ENCODE measurements at regions not wholly inside any gene's neighbourhood (a gene's known extent, or its start where the extent isn't known, plus 50 kb on each side); places are given as distances from the start of the nearest gene placed in this dataset.

DNA sequence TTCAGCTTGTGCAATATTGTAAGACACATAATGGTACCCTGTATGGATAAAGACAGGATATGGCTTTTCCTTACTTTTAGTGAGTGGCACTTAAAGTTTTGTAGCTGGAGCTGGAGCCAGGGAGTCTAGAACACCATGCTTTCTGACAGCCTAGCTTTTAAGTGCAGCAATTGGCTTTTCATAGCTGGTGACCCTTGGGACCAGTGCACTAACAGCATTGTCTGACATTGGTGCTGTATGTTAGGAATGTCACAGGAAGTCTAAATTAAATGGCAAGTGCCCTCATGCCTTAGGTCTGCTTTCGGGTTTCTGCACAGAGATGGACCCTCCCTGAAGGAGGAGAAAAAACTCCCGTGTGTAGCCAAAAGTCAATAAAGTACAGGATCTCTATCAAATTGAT is 628.2 kb downstream of the NR2F2 start:
- no peak for FAIRE-seq
- no peaks in the 10 kb centered on the region for H3K9me1 ChIP-seq (replicated peaks; ENCODE audit: control insufficient read depth, extremely low read depth, insufficient read depth, low read length)
- H3K27me3 ChIP-seq (ENCODE audit: control insufficient read depth in 2 of 2, insufficient read depth in 2 of 2, low read length in 2 of 2): peaks cover 0 to 7% of the 10 kb centered on the region in 2 experiments
- dilution Hi-C loops (cut with MboI; ENCODE audit: extremely low pct_ligation_motif_present, low sequenced_read_pairs): no loop called here
- no peaks in the 10 kb centered on the region for H3K9me3 ChIP-seq (replicated peaks; ENCODE audit: control insufficient read depth, insufficient read depth, low read length)
- ChIA-PET POLR2A (no interaction called here), CTCF (interaction anchor here (0.8 to 1.1 kb wide), 2 partner anchors 17 to 44 kb away, joined by 3 read pairs; no protein-coding TSS in a partner anchor)
- H3K4me1 ChIP-seq (ENCODE audit: control insufficient read depth, extremely low read depth, insufficient read depth, low read length): no peaks in the 10 kb centered on the region
- no TSS peak for BruUV-seq (replicated peaks)
- H3K27ac ChIP-seq (ENCODE audit: insufficient read depth, low read depth, low read length): no peak overlapping the region
- H3K4me2 ChIP-seq (ENCODE audit: insufficient read depth, low read length): no peak overlapping the region
- no peaks in the 10 kb centered on the region for H3K36me3 ChIP-seq (ENCODE audit: control insufficient read depth in 2 of 2, extremely low read depth in 1 of 2, insufficient read depth in 2 of 2, low read length in 2 of 2)
- no peak overlapping the region for H2AFZ ChIP-seq (ENCODE audit: low read depth, low read length)
- intact Hi-C loops (cut with micrococcal nuclease): no loop called here
- H4K20me1 ChIP-seq (replicated peaks; ENCODE audit: control insufficient read depth, extremely low read depth, insufficient read depth, low read length): no peaks in the 10 kb centered on the region
- DNase-seq (ENCODE audit: low read depth, low spot score): no peak
- no peaks in the 10 kb centered on the region for H3K79me2 ChIP-seq (ENCODE audit: control insufficient read depth, insufficient read depth, low read length)
- no peak overlapping the region for H3K9ac ChIP-seq (replicated peaks; ENCODE audit: extremely low read depth, insufficient read depth, low read length)
- no peak overlapping the region for H3K4me3 ChIP-seq (replicated peaks in 1 of 3; ENCODE audit: insufficient read depth in 1 of 3, low read depth in 1 of 3, low read length in 3 of 3)
- TF ChIP-seq EZH2 (IDR thresholded peaks at IDR 0.05; ENCODE audit: borderline replicate concordance, low read depth, low read length, severe bottlenecking) (no peak), POLR2A (IDR thresholded peaks at IDR 0.05; ENCODE audit: low read depth, low read length) (no peak), CTCF (IDR thresholded peaks at IDR 0.05; ENCODE audit: extremely low read depth in 1 of 2, insufficient read depth in 1 of 2, low read depth in 1 of 2, low read length in 2 of 2) (no peak), JUN (IDR thresholded peaks at IDR 0.05; ENCODE audit: borderline replicate concordance, insufficient read depth, insufficient read length, low read depth) (no peak), FOS (IDR thresholded peaks at IDR 0.05; ENCODE audit: borderline replicate concordance, insufficient read depth, low read length) (no peak), MYC (IDR thresholded peaks at IDR 0.05; ENCODE audit: low read depth, low read length) (no peak)

- TF ChIP-seq POLR2AphosphoS5 (IDR thresholded peaks at IDR 0.05; ENCODE audit: insufficient read depth, low read depth, low read length) (no peak), FOS (IDR thresholded peaks at IDR 0.05; ENCODE audit: borderline replicate concordance, insufficient read depth, low read length) (no peak), GATA2 (IDR thresholded peaks at IDR 0.05; ENCODE audit: insufficient read depth, insufficient read length, low read depth, low read length) (no peak), EZH2 (IDR thresholded peaks at IDR 0.05; ENCODE audit: borderline replicate concordance, low read depth, low read length, severe bottlenecking) (no peak), POLR2A (IDR thresholded peaks at IDR 0.05; ENCODE audit: low read depth, low read length) (no peak), CTCF (IDR thresholded peaks at IDR 0.05; ENCODE audit: extremely low read depth in 1 of 2, insufficient read depth in 1 of 2, low read depth in 1 of 2, low read length in 2 of 2) (no peak), JUN (IDR thresholded peaks at IDR 0.05; ENCODE audit: borderline replicate concordance, insufficient read depth, insufficient read length, low read depth) (no peak), MYC (IDR thresholded peaks at IDR 0.05; ENCODE audit: low read depth, low read length) (no peak)
- TF ChIP-seq, protein P1, sequence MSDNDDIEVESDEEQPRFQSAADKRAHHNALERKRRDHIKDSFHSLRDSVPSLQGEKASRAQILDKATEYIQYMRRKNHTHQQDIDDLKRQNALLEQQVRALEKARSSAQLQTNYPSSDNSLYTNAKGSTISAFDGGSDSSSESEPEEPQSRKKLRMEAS (IDR thresholded peaks at IDR 0.05; ENCODE audit: insufficient read depth, insufficient read length): no peak
- BruUV-seq (replicated peaks): no TSS peak
- Histone ChIP-seq H3K4me3 (replicated peaks in 1 of 3; ENCODE audit: insufficient read depth in 1 of 3, low read depth in 1 of 3, low read length in 3 of 3) (no peak overlapping the region), H3K27ac (ENCODE audit: insufficient read depth, low read depth, low read length) (no peak overlapping the region), H3K79me2 (ENCODE audit: control insufficient read depth, insufficient read depth, low read length) (no peaks in the 10 kb centered on the region), H3K36me3 (ENCODE audit: control insufficient read depth in 2 of 2, extremely low read depth in 1 of 2, insufficient read depth in 2 of 2, low read length in 2 of 2) (no peaks in the 10 kb centered on the region), H3K9me3 (replicated peaks; ENCODE audit: control insufficient read depth, insufficient read depth, low read length) (no peaks in the 10 kb centered on the region), H4K20me1 (replicated peaks; ENCODE audit: control insufficient read depth, extremely low read depth, insufficient read depth, low read length) (no peaks in the 10 kb centered on the region), H3K4me1 (ENCODE audit: control insufficient read depth, extremely low read depth, insufficient read depth, low read length) (no peaks in the 10 kb centered on the region), H3K27me3 (ENCODE audit: control insufficient read depth in 2 of 2, insufficient read depth in 2 of 2, low read length in 2 of 2) (peaks cover 0 to 7% of the 10 kb centered on the region in 2 experiments), H3K4me2 (ENCODE audit: insufficient read depth, low read length) (no peak overlapping the region), H2AFZ (ENCODE audit: low read depth, low read length) (no peak overlapping the region), H3K9ac (replicated peaks; ENCODE audit: extremely low read depth, insufficient read depth, low read length) (no peak overlapping the region), H3K9me1 (replicated peaks; ENCODE audit: control insufficient read depth, extremely low read depth, insufficient read depth, low read length) (no peaks in the 10 kb centered on the region)
- ChIA-PET POLR2A (no interaction called here), CTCF (no interaction called here)
- dilution Hi-C loops (cut with MboI; ENCODE audit: extremely low pct_ligation_motif_present, low sequenced_read_pairs) (no loop called here), intact Hi-C loops (cut with micrococcal nuclease) (no loop called here)
- FAIRE-seq (no peak), DNase-seq (ENCODE audit: low read depth, low spot score) (no peak)
Observed at GRCh38 chr15:96959501-96959900, 629.0 kb downstream of the NR2F2 start.

All from endothelial cell of umbilical vein (primary cell).